GM21390 (cell line): ENCODE measurements at regions not wholly inside any gene's neighbourhood (a gene's known extent, or its start where the extent isn't known, plus 50 kb on each side); places are given as distances from the start of the nearest gene placed in this dataset.

Source experiments
- ATAC-seq: cut with Tn5 transposase; IDR thresholded peaks from one replicate; pipeline ENCODE4 v1.9.1; 2021; ENCODE audit not compliant: unreplicated experiment

DNA sequence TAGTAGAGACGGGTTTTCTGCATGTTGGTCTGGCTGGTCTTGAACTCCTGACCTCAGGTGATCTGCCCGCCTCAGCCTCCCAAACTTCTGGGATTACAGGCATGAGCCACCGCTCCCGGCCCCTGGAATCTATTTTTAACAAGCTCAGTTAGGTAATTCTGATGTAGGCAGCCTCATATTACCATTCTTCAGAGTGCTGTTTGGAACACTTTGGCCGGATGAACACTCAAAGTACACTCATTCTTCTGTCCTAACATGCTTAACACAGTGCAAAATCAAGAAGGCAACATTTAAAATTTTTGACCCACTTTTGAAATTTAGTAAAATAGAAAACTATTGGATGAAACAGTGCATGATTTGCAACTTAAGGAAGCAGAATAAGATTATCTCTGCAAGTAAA lies 586.7 kb upstream of the CHORDC1 start:
- no peak for ATAC-seq

DNA sequence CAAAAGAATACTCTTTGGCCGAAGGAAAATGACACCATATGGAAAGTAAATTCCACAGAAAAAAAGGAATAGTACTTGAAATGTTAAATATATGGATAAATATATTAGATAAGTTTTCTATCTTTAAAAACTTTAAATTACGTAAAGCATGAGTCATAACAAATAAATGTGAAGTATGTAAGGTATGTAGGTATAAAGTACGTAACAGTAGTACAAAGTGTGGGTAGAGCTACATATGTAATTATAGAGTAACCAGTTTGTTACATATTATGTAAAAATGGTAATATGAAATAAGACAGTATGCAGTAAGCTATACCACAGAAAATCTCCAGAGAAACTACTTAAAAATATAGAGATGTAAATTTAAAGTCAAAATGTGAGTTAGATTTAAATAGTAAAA lies 582.3 kb upstream of the CHORDC1 start:
- ATAC-seq: no peak

GRCh38 chr11:90803831-90804230 lies 581.0 kb upstream of the CHORDC1 start:
- no peak for ATAC-seq

GRCh38 chr11:90803366-90803765 lies 580.5 kb upstream of the CHORDC1 start:
- ATAC-seq: no peak

GRCh38 chr11:90798769-90799168 lies 575.9 kb upstream of the CHORDC1 start:
- no peak for ATAC-seq

GRCh38 chr11:90795746-90796145 lies 572.9 kb upstream of the CHORDC1 start:
- ATAC-seq: no peak

- ATAC-seq: no peak
These were observed 566.1 kb upstream of the CHORDC1 start for GRCh38 chr11:90788961-90789360.

DNA sequence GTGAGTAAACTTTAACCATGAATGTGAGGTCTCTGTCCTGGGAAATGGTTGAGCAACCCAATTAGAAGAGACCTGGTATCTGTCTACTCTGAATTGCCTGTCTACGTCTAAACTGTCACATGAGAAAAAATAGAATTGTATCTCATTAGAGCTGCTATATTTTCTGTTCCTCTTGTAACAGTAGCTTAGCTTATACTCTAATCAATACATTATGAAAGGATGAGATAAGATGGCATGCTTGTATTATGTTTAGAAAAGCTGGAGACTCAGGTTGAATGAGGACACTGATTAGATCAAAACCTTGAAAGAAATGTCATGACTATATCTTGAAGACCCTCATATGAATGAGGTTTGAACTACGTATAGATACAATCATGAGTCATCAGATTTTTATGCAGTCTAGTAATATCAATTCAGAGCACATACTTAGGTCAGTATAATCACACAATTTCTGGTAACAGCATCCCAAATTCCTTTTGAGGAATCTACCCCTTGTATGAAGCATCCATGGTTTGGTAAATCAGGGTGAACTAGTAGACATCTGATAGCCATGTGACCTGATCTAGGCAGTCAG lies 561.5 kb upstream of the CHORDC1 start:
- ATAC-seq: no peak

DNA sequence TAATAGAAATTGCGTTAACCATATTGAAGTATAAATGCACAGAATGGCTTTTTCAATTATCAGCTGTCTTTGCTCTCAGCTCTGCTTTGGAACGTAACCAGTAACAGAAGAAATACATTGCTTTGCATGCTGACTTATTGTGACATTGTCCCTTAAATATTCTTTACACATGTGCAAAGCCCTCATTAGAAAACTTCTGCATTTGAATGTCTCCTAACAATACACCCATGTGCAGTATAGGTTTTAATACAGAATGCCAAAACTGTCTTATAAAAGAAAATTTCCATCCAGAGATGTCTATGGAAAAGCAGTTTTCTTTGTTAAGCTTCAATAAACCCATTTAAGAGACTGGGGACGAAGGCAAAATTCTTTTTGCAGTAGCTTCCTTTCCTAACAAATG lies 560.3 kb upstream of the CHORDC1 start:
- no peak for ATAC-seq

- ATAC-seq: no peak
These were observed 556.2 kb upstream of the CHORDC1 start for GRCh38 chr11:90779098-90779497.

DNA sequence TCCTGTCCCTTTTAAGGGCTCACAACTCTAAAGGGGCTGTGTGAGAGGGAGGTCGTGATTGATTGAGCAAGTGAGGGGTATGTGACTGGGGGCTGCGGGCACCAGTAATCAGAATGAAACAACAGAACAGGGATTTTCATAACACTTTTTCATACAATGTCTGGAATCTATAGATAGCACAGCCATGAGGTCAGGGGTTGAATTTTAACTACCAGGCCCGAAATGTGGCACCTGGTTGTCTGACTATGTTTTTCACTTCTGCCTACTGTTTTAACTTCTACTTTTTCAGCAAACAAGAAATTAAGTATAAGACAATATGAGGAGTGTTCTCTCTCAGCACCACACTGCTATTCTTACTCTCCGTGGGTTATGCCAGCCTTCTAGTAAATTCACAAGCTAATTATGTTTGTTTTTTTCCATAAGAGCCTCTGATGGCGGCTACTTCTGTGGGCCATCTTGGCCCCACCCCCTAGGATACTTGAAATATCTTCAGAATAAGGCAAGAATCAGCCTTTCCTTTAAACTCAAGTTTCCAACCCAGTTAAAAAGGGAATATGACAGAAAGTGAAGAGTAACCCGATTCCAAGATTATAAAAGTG lies 552.8 kb upstream of the CHORDC1 start:
- no peak for ATAC-seq

GRCh38 chr11:90774727-90775566 lies 552.1 kb upstream of the CHORDC1 start:
- no peak for ATAC-seq

DNA sequence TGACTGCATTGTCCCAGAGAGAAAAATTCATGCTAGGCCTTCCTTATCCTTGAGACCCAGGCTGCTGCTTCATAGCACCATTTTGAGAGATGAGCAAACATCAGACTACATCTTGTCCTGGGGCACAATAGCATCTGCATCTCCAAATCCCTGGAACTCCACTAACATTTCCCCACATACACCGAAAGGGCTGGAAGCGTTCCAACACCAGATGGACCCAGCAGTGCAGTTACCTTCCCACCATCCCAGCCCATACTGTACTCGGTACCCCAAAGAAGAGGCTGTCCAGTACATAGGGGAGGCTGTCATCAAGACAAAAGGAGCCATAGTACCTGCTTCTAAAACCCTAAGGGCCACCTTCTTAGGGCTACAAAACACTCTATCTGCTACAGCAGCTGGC lies 547.2 kb upstream of the CHORDC1 start:
- no peak for ATAC-seq

DNA sequence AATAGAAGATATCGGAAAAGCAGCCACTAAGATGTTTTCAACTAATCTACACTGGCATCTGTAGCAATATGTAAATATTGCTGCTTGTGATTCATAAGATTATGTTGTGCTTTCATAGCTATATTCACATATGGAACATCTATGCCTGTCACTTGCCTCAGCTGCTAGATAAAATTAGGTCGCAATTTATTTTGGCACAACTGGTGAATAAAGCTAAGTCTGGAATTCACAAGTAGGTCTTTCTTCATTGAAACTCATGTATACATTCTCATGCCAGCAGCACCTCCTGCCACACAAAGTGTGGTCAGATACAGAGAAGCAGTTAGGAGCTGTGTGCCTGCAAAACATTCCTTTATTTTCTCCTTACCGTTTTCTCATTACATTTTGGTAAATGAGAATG lies 543.3 kb upstream of the CHORDC1 start:
- no peak for ATAC-seq

DNA sequence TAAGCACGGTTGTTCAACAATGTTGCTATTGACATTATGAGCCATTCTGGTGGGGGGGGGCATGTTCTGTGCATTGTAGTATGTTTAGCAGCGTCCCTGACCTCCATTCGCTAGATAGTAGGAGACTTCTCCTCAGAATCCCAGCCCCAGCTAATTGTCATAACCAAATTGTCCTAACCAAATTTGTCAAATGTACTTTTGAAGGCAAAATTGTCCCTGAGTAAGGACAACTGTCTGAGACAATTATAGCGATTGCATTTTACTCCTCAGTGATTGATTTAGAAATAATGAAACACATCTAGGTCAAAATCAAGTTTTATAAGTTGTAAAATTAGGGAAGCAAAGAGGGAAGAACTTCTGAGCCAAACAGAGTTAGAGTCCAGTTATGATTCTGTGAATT lies 541.8 kb upstream of the CHORDC1 start:
- ATAC-seq: no peak

- no peak for ATAC-seq
These were observed 535.1 kb upstream of the CHORDC1 start for GRCh38 chr11:90757849-90758494.

DNA sequence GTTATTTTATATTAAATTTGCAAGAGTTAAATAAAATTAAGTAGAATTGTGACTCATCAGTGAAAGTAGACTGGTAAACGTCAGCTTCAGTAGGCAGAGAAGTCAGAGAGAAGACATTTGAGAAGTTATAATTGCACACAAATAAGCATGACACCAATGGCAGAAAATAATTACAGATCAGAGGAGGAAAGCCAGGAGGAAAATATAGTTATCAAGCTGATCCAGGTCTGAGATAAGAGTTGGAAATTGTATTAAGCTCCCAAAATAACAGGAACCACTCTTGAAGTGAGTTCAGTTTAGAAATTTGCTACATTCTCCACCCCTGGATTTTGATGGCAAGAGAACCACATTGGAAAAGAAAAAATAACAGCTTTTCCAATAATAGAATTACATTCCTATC lies 533.8 kb upstream of the CHORDC1 start:
- no peak for ATAC-seq

- ATAC-seq: no peak
These were observed 530.7 kb upstream of the CHORDC1 start for GRCh38 chr11:90753546-90753945.

GRCh38 chr11:90747057-90747456 lies 524.2 kb upstream of the CHORDC1 start:
- ATAC-seq: no peak

GRCh38 chr11:90744169-90744568 lies 521.3 kb upstream of the CHORDC1 start:
- ATAC-seq: no peak

DNA sequence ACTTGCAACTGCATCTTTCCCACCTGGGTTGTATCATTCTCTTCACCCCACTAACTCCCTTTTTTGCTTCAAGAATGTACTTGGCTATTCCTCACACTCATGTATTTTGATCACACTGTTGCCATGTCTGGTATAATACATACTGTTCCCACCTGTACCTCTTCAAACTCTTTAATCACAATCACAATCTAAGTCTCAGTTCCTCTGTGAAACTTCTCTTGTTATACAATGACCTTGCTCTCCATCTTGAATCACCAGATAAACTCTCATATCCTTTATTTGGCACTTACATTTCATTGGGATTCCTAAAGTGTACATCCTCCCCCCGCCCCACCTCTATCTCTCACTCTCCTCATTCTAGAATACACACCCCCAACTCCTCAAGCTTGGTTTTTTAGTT lies 516.0 kb upstream of the CHORDC1 start:
- no peak for ATAC-seq
